Limb (tissue), 2 donors: ENCODE measurements at regions not wholly inside any gene's neighbourhood (a gene's known extent, or its start where the extent isn't known, plus 50 kb on each side); places are given as distances from the start of the nearest gene placed in this dataset.
"Not testable (repeated sequence)": the region's sequence is repeated elsewhere in the genome, so short reads cannot be mapped to it uniquely, and the experiment has no call there.

ENCODE experiments used
- DNase-seq, 2 donors: peaks; one replicate each; pipeline ENCODE4 v3.0.0-alpha.2; 2016; ENCODE audit errors: extremely low spot score in 2 of 2

GRCh38 chr9:84054341-84055010 lies 73.9 kb downstream of the RMI1 start:
- DNase-seq, result no peak

- DNase-seq, result no peak
Observed at GRCh38 chr9:84057662-84058061, 77.1 kb downstream of the RMI1 start.

GRCh38 chr9:84059936-84060335 lies 79.3 kb downstream of the RMI1 start:
- no peak for DNase-seq

- no peak for DNase-seq
Observed at GRCh38 chr9:84061613-84062193, 81.1 kb downstream of the RMI1 start.

GRCh38 chr9:84062538-84062937 lies 81.9 kb downstream of the RMI1 start:
- DNase-seq, result no peak

GRCh38 chr9:84067821-84068220 lies 87.2 kb downstream of the RMI1 start:
- DNase-seq, result no peak

- no peak for DNase-seq
Observed at GRCh38 chr9:84068872-84069271, 88.3 kb downstream of the RMI1 start.

GRCh38 chr9:84070590-84070989 lies 90.0 kb downstream of the RMI1 start:
- no peak for DNase-seq

GRCh38 chr9:84072621-84073180 lies 92.1 kb downstream of the RMI1 start:
- DNase-seq, result no peak

GRCh38 chr9:84075004-84075403 lies 94.4 kb downstream of the RMI1 start:
- no peak for DNase-seq

GRCh38 chr9:84076384-84076783 lies 95.8 kb downstream of the RMI1 start:
- DNase-seq, result no peak

- not testable (repeated sequence) for DNase-seq
Observed at GRCh38 chr9:84077816-84078215, 97.2 kb downstream of the RMI1 start.

- DNase-seq, result no peak
Observed at GRCh38 chr9:84079994-84080393, 99.4 kb downstream of the RMI1 start.

- DNase-seq, result peak in 1 of 2 donors; percentile 31
Observed at GRCh38 chr9:84101964-84102632, 121.5 kb downstream of the RMI1 start.

GRCh38 chr9:84103651-84104377 lies 123.2 kb downstream of the RMI1 start:
- no peak for DNase-seq

GRCh38 chr9:84107081-84107480 lies 126.5 kb downstream of the RMI1 start:
- no peak for DNase-seq

GRCh38 chr9:84107995-84108394 lies 127.4 kb downstream of the RMI1 start:
- DNase-seq, result no peak

- DNase-seq, result no peak
Observed at GRCh38 chr9:84111726-84112125, 131.1 kb downstream of the RMI1 start.

GRCh38 chr9:84121991-84122523 lies 141.5 kb downstream of the RMI1 start:
- DNase-seq, result no peak

GRCh38 chr9:84122572-84122971 lies 142.0 kb downstream of the RMI1 start:
- no peak for DNase-seq

- DNase-seq, result no peak
Observed at GRCh38 chr9:84123648-84124406, 143.2 kb downstream of the RMI1 start.
